Endothelial cell (in vitro differentiated cells): ENCODE measurements at regions not wholly inside any gene's neighbourhood (a gene's known extent, or its start where the extent isn't known, plus 50 kb on each side); places are given as distances from the start of the nearest gene placed in this dataset.

Experiments used
- DNase-seq: peaks from one replicate; pipeline ENCODE4 v3.0.0; 2021; ENCODE audit warnings: low spot score
- H3K27ac Mint-ChIP-seq: one replicate; pipeline ENCODE4 v1.8.0; 2021; ENCODE audit warnings: mixed read lengths, inconsistent platforms; ENCODE audit not compliant: unreplicated experiment
- H3K27me3 Mint-ChIP-seq: one replicate; pipeline ENCODE4 v1.8.0; 2021; ENCODE audit warnings: mild to moderate bottlenecking, moderate library complexity, mixed read lengths, inconsistent platforms; ENCODE audit not compliant: unreplicated experiment
- H3K36me3 Mint-ChIP-seq: one replicate; pipeline ENCODE4 v1.8.0; 2021; ENCODE audit warnings: mild to moderate bottlenecking, low read depth, mixed read lengths, inconsistent platforms; ENCODE audit not compliant: unreplicated experiment
- H3K4me1 Mint-ChIP-seq: one replicate; pipeline ENCODE4 v1.8.0; 2021; ENCODE audit warnings: mild to moderate bottlenecking, mixed read lengths, inconsistent platforms; ENCODE audit not compliant: unreplicated experiment
- H3K4me3 Mint-ChIP-seq: one replicate; pipeline ENCODE4 v1.8.0; 2021; ENCODE audit warnings: mild to moderate bottlenecking, mixed read lengths, inconsistent platforms; ENCODE audit not compliant: unreplicated experiment
- H3K9me3 Mint-ChIP-seq: one replicate; pipeline ENCODE4 v1.8.0; 2021; ENCODE audit warnings: mixed read lengths, inconsistent platforms; ENCODE audit not compliant: unreplicated experiment
- TF ChIP-seq, protein P1 (sequence below): fragments of 200-600 bp; sonication (generic); IDR thresholded peaks from one replicate; pipeline ENCODE4 v1.5.0; 2021; ENCODE audit warnings: antibody characterized with exemption; ENCODE audit not compliant: unreplicated experiment

DNA sequence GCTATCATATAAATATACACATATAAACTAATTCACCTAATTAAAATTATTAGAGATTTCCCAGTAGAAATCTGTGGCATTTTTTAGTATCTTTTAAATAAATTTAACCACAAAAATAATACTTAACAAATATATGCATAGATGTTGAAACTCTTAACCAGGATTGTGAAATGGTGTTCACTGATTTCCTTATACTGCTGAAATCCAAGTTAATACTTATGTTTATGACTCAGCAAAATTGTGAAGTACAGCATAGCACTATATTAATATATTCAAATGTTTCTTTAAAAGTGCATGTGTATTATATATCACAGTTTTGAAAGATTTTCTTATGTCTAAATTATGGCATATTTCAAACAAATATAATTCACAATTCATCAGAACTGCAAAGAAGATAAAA lies 328.2 kb upstream of the MANEA start:
- Mint-ChIP-seq H3K4me3 (no peak overlapping the region), H3K27ac (no peak overlapping the region), H3K36me3 (no peaks in the 10 kb centered on the region), H3K4me1 (no peaks in the 10 kb centered on the region), H3K9me3 (no peaks in the 10 kb centered on the region), H3K27me3 (peaks cover 1% of the 10 kb centered on the region)
- DNase-seq: no peak
- TF ChIP-seq, protein P1, sequence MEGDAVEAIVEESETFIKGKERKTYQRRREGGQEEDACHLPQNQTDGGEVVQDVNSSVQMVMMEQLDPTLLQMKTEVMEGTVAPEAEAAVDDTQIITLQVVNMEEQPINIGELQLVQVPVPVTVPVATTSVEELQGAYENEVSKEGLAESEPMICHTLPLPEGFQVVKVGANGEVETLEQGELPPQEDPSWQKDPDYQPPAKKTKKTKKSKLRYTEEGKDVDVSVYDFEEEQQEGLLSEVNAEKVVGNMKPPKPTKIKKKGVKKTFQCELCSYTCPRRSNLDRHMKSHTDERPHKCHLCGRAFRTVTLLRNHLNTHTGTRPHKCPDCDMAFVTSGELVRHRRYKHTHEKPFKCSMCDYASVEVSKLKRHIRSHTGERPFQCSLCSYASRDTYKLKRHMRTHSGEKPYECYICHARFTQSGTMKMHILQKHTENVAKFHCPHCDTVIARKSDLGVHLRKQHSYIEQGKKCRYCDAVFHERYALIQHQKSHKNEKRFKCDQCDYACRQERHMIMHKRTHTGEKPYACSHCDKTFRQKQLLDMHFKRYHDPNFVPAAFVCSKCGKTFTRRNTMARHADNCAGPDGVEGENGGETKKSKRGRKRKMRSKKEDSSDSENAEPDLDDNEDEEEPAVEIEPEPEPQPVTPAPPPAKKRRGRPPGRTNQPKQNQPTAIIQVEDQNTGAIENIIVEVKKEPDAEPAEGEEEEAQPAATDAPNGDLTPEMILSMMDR: no peak

GRCh38 chr6:95249661-95250060 lies 327.7 kb upstream of the MANEA start:
- DNase-seq: no peak
- peaks cover 1% of the 10 kb centered on the region for H3K27me3 Mint-ChIP-seq
- H3K27ac Mint-ChIP-seq: no peak overlapping the region
- H3K9me3 Mint-ChIP-seq: no peaks in the 10 kb centered on the region
- no peak overlapping the region for H3K4me3 Mint-ChIP-seq
- TF ChIP-seq, protein P1: no peak
- no peaks in the 10 kb centered on the region for H3K36me3 Mint-ChIP-seq
- H3K4me1 Mint-ChIP-seq: no peaks in the 10 kb centered on the region

DNA sequence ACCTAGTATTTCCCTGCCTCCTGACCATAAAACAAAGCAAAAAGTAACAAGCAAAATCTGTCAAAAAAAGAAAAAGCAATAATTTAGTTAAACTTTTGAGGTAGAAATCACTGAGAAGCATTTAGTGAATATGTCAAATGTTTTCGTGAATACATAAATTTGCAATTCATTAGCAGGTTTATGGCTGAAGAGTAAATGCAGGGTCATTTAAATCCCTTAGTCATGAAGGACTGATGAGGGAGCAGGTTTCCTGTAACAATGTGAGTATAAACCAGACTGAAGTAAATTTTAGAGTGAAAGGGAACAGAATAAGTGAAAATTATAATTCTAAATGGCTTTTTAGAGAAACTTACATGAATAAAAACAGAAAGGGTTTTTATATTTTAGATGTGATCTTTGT lies 313.5 kb upstream of the MANEA start:
- no peak for DNase-seq
- no peaks in the 10 kb centered on the region for H3K36me3 Mint-ChIP-seq
- no peak overlapping the region for H3K4me3 Mint-ChIP-seq
- no peaks in the 10 kb centered on the region for H3K9me3 Mint-ChIP-seq
- no peaks in the 10 kb centered on the region for H3K4me1 Mint-ChIP-seq
- no peak overlapping the region for H3K27ac Mint-ChIP-seq
- TF ChIP-seq, protein P1: no peak
- peaks cover 2% of the 10 kb centered on the region for H3K27me3 Mint-ChIP-seq

DNA sequence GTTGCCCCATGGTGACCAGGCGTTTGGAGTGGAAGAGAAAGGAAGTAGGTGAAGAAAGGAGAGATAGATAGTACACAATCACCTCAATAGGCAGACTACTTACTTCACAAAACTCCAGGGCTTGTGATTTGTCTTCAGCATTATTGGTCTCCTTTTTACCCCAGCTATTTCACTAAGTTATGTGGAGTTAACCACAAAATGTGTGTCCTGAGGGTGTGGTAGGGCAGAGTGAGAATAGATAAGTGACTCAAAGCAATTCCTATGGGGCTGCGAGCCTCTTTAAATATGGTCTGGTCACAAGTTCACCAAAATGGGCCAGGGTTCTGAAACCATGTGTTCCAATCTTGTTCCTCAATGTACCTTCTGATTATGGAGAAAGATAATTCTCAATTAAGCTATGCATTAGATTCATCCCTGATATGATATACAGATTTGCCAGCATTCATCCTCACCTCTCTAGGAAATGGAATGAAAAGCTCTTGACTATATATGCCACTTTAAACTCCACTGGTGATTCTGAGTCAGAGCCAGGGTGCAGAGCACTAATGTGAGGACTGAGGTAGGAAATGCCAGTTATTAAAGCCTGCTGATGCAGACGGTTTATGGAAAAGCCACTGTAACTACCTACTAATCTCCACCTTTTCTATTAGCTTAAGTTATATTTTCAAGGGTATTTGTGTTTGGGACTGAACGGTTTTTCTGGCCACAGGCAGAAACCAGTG lies 310.6 kb upstream of the MANEA start:
- Mint-ChIP-seq H3K27me3 (peaks cover 1% of the 10 kb centered on the region), H3K36me3 (no peaks in the 10 kb centered on the region), H3K27ac (no peak overlapping the region), H3K4me1 (no peaks in the 10 kb centered on the region), H3K9me3 (no peaks in the 10 kb centered on the region), H3K4me3 (no peak overlapping the region)
- DNase-seq: no peak
- TF ChIP-seq, protein P1: no peak

DNA sequence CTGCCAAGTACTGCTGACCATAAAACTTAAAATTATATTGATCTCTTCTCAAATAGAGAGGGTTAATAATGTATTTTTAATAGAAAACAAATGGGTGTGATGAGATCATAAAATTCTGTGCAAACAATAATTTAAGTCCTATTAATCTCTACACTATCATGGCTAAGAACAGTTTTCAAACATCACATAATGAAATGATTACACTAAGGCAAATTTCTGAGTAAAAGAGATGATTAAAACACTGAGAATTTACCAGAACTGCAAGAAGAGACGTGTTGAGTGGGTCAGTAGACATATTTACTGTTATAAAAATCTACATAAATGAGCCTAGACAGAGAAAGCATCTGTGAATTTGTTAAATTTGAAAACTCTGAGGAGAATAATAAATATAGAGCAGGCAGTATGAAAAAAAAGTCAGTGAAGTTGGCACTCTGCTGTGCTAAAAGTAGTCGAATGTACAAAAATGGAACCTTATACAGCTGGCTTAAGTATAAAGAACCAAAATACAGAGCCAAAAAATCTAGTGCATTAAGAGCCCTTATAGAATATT lies 302.6 kb upstream of the MANEA start:
- no peak overlapping the region for H3K27ac Mint-ChIP-seq
- no peak overlapping the region for H3K4me3 Mint-ChIP-seq
- TF ChIP-seq, protein P1: no peak
- no peaks in the 10 kb centered on the region for H3K9me3 Mint-ChIP-seq
- peaks cover 6% of the 10 kb centered on the region for H3K4me1 Mint-ChIP-seq
- peaks cover 1% of the 10 kb centered on the region for H3K27me3 Mint-ChIP-seq
- DNase-seq: no peak
- H3K36me3 Mint-ChIP-seq: no peaks in the 10 kb centered on the region
